Activated CD8-positive, alpha-beta memory T cell treated with anti-CD3 and anti-CD28 coated beads for 1 hour (primary cell): ENCODE measurements at regions not wholly inside any gene's neighbourhood (a gene's known extent, or its start where the extent isn't known, plus 50 kb on each side); places are given as distances from the start of the nearest gene placed in this dataset.

Experiments used
- DNase-seq, 2 donors: peaks; one replicate each; pipeline ENCODE4 v3.0.0-alpha.2; 2020; ENCODE audit warnings: low read depth in 1 of 2; ENCODE audit errors: extremely low read depth in 1 of 2

- no peak for DNase-seq
Measured at GRCh38 chr5:138626333-138626944, 51.2 kb upstream of the HSPA9 start.

DNA sequence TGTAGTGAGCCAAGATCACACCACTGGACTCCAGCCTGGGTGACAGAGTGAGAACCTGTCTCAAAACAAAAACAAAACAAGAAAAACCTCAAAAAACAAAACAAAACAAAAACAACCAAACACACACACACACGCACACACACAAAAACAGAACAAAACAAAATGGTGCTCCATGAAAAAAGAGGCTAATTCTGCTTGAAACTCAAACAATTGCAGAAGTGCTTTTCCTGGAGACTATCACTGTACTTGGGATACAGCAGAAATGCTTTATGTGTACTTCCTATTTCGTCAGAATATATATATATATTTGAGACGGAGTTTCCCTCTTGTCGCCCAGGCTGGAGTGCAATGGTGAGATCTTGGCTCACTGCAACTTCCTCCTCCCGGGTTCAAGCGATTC lies 49.9 kb upstream of the HSPA9 start:
- no peak for DNase-seq
